ENCODE measurements at regions not wholly inside any gene's neighbourhood (a gene's known extent, or its start where the extent isn't known, plus 50 kb on each side); places are given as distances from the start of the nearest gene placed in this dataset.

DNA sequence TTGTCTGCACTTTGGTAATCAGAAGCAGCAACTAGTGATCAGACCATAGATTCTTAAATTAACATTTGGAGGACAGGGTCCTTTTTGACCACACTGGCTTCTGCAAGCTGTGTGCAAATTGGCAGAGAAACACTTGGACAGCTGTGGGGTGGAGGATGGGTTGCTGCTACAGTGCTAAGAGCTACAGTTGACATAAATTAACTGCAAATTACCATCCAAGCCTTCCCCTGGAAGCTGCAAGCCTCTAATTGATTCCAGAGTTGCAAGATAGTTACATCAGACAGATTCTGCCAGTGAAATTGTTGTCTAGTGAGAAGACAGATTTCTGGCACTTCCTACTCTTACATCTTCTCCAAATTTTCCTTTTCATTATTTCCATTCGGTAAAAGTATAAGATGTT is 517.7 kb downstream of the DIRAS2 start:
- TF ChIP-seq, protein P1, sequence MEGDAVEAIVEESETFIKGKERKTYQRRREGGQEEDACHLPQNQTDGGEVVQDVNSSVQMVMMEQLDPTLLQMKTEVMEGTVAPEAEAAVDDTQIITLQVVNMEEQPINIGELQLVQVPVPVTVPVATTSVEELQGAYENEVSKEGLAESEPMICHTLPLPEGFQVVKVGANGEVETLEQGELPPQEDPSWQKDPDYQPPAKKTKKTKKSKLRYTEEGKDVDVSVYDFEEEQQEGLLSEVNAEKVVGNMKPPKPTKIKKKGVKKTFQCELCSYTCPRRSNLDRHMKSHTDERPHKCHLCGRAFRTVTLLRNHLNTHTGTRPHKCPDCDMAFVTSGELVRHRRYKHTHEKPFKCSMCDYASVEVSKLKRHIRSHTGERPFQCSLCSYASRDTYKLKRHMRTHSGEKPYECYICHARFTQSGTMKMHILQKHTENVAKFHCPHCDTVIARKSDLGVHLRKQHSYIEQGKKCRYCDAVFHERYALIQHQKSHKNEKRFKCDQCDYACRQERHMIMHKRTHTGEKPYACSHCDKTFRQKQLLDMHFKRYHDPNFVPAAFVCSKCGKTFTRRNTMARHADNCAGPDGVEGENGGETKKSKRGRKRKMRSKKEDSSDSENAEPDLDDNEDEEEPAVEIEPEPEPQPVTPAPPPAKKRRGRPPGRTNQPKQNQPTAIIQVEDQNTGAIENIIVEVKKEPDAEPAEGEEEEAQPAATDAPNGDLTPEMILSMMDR (IDR thresholded peaks at IDR 0.05), result no peak
- TF ChIP-seq POLR2A (IDR thresholded peaks at IDR 0.05), result no peak
